HT-29 (cell line): ENCODE measurements at regions not wholly inside any gene's neighbourhood (a gene's known extent, or its start where the extent isn't known, plus 50 kb on each side); places are given as distances from the start of the nearest gene placed in this dataset.

Source experiments
- DNase-seq: peaks from one replicate; pipeline ENCODE4 v3.0.0-alpha.2; 2015; ENCODE audit warnings: low spot score

DNA sequence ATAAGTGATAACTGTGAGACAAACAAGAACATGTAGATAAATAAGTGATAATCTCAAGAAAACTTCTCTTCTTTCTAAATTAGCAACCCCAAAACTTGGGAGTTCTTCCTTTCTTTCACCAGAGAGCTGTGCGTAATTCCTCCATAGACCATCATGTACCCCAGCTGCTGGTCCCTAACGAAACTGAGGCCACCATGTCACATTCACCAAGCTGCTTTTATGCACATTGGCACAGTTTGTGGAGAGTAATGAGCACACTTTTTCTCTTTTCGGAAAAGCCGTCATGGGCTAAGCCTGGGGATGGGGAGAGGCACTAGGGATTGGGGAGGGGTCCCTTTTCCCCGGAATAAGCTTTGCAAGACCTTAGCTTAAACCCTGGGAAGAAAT, 561.4 kb downstream of the BNC2 start:
- no peak for DNase-seq

DNA sequence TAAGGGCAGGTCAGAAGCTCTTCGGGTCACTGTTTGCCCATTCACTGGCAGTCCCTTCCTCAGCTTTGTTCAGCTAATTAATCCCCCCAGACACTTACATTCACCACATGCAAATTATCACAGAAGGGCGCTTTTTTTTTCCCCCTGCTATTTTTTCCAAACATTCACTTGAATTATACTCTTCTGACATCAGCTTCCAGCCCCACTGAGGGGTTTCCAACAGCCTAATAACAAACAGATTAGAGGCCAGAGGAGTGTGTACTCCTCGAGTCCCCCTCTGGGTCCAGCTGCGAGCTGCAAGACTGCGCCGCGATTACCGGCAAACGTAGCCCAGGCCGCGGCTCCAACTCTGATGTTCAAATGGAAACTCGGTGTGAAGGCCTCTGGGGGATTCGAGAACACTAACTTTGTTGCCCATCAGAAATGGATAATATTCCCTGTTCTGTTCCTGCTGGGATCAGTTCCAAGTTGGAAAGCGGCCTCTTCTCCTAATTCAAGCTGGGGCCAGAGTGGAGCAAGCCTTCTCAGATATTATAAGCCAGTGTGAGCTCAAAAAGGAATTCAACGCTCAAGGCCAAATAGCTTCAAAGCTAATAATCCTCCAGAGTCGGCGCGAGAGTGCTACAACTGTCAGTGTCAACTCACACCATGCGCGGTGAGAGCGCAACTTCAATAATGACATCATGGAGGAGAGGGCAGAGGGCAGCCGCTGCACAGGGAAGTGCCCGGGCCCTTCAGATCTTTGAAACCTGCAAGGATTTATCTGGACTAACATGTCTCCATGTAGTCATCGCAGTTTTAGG, 560.8 kb downstream of the BNC2 start:
- DNase-seq: no peak

DNA sequence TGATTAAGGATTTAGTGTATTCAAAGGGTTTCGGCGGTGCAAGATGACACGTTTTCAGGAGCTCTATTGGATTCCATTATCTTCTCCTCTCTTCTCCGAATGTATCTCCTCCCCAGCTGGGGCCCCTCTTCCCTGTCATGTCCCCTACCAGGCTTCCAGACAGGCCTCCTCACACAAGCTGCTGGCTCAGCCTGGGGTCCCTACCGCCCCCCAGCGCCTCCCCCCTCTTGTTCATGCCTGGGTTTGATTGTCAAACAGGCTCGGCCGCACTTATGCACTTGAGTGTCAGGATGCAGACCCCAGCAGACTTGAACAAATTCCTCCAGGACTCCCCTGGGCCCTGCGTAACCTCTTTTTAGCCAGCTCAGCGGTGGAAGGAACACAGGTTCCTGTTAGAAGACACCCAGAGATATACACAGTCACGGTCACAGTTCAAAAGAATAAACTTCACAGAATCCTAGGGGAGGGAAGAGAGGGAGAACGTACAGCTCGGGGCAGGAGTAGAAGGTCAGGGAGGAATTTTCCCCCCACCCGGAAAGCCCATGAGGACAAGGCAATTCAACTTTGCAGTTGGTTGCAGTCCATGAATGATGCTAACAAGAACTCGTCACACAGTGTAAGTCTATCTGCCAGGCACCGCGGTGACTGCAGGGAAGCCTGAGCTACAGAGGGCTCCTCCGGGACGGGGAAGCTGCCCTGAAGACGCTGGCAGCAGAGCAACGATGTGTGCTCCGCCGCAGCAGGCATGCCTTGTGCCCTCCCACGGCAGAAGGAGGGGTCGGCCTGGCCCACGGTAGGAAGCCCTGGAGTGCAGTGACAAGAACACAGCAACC, 560.0 kb downstream of the BNC2 start:
- DNase-seq: no peak

DNA sequence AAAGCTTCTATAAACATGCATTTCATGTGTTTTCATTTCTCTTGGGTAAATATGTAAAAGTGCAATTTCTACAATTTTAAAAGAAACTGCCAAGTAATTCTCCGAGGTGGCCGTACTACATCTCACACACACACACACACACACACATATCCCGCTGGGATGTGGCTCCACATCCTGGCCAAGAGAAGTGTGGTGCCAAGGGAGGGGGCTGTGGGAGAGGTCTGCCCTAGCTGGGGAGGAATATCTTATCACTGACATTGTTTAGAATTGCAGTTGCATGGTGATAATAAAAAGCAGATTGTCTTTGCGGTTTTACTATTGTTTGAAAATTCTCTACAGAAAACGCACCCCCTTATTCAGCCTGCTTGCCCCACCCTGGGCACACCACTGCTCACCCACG, 558.4 kb downstream of the BNC2 start:
- no peak for DNase-seq

DNA sequence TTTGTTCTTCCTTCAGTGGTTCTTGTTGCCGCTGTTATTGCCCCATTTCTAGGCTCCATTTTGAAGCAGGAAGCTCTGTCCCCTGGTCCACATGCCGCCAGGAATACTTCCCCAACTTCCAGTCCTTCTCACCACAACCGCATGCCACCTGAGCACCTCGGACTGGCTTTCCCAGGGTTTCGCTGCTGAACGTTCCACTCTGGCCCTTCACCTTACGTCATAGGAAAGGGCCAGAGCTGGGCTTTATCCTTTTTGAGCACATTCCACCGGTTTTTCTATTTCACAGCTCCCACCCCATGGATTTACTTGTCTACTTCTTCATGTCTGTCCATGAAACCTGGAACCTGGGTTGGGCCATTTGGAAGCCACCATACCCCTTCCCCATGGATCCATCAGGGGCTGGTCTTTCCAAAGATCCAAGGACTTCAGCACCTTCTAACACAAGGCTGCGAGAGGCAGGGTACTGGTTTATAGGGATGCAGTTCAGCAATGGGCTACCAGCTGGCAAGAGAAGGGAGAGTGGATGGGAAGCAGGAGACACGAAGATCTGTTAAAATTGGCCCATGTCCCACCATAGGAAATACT, 557.4 kb downstream of the BNC2 start:
- no peak for DNase-seq

DNA sequence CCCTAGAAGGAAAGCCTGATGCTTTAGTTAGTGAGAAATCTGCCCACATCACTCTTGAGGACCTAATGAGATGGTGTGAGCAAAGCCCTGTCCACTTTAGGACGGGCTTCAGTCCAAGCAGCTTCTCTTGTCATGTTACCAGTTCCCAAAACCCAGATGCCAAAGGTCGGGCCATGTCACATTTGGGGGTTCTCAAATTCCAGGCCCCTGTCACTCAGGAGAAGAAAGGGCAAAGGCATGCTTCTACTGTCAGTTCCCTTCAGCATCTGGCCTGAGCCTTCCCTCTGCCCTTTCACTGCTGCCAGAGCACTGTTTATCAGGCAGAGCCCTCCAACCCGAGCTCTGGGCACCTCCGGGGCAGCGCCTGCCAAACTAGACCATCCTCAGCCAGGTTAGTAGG, 556.0 kb downstream of the BNC2 start:
- no peak for DNase-seq

DNA sequence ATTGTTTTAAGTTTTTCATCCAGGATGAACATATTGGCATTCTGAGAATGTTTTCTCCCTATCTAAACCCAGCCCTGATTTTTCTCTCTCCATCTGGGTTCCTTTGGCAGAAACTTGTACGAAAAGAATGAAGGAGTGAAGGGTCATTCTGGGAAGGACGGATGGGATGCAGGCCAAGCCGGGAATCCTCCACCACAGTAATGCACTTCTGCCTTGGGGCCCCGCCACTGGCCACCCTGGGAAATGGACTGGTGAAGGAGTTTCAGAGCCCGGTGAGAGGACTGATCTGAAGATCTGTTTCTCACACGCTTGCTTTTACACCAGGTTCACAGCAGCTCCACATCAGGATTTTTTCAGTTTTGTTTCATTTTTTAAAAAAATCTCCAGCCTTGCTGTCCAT, 554.8 kb downstream of the BNC2 start:
- no peak for DNase-seq

DNA sequence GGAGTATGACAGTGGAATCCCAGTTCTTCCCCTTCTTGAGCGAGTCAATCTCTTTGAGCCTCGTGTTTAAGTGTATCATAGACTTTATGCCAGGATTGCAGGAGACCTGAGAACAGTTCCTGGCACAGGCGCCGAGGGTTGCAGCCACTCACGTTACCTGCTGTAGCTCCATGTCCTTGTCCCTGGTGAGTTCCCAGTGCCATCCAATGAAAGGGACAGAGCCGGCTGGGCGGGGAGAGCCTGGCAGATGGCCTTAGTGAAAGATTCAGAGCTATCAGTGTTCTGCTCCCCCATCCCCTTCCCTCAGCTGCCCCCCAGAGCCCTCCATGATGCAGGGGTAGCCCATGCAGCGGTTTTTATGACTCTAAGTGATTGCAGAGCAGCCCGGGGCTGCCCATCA, 554.0 kb downstream of the BNC2 start:
- no peak for DNase-seq

DNA sequence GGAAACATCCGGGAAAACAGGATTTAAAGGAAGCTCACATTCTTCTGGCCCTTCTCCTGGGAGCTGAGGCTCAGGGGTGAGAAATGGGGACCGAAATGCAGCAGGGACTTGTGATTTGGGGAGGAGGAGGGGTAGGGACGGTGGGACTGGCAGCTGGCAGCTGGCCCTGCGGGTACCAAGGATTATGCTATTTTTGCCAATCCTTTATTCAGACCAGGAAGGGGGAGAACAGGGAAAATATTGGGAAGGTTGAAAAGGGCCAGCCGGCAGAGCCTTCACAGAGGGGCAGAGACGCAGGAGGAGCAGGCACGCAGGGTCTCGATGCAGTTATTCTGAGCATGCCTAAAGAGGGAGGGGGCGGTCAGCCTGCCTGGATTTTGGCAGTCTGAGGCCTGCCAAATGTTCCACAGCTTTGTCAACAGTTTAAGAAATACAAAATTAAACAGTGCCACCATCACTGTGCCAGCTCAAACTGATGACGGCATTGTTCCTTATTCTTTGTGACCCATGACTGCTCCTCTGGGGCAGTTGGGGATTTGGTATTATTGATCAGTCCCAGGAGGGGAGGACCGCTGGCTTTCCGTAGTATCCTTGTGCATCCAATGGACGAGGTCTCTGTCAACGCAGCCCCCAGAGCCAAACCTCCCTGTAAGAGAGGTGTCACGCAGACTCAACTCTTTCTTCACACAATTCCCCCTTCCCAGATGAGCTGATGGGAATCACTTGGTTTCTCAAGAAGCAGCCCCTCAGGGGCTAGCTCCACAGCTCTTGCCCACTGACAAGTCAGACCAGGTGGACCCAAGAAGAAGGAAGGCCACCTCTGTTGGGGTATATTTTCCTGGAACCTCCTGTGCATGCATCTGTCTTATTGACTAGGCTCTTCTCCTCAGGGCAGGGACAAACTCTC, 553.3 kb downstream of the BNC2 start:
- no peak for DNase-seq

DNA sequence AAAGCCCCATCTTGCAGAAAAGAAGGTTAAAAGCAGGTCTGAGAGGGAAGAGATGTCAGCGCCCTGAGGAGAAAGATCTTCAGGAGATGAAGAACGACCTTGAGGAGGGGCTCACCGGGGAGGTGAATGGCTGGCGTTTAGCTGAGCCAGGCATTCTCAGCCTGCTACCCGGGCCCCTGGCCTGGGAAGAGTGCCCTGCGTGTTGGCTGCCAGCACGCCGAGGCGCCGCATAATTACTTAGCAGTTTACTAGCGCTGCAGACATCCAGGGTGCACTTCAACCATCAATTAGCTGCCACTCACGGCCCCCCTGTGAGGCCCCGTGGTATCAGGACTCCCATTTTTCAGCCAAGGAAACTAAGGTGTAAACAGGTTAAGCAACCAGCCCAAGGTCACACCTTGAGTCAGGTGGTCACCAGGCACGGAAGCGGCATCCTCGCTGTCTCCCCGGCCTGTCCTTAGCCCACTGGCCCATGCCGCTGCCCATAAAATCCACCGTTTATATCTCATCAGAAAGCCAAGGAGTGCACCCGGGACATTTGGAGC, 551.9 kb downstream of the BNC2 start:
- no peak for DNase-seq

DNA sequence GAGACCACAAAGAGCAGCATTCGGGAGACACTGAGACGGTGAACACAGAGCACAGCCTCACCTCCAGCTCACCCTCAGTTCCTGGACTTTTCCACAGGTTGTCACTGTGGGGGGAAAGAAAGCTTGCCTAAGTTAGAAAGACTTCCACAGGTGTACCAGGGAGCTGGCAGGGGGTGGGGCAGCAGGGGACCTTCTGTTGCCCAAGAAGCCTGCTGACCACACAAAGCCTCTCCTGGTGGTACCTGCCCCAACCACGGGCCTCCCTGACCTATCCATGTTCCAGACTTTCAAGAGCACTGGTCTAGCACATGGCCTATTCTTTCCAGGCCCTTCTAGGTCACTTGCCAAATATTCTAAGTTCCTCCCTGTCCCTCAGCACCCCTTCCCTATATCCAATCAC, 550.8 kb downstream of the BNC2 start:
- no peak for DNase-seq

DNA sequence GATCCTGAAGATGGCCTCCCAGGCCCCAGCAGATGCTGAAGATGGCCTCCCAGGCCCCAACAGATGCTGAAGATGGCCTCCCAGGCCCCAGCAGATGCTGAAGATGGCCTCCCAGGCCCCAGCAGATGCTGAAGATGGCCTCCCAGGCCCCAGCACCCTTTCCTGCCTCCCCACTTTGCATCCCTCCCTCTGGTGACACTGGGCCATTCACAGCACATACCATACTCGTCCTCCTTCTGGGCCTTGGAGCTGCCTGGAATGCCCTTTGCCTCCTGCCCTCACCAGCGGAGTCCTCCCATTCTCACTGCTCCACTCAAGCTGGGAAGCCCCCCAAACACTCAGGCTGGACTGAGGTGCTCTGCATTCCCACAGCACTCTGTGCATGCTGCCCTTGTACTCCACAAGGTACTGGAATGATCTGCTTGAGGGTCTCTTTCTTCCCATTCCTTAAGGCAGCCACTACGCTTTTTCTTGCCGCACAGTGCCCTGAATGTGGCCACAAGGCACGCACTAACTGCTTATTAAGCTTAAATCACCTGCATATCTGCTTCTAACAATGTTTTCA, 550.0 kb downstream of the BNC2 start:
- no peak for DNase-seq

DNA sequence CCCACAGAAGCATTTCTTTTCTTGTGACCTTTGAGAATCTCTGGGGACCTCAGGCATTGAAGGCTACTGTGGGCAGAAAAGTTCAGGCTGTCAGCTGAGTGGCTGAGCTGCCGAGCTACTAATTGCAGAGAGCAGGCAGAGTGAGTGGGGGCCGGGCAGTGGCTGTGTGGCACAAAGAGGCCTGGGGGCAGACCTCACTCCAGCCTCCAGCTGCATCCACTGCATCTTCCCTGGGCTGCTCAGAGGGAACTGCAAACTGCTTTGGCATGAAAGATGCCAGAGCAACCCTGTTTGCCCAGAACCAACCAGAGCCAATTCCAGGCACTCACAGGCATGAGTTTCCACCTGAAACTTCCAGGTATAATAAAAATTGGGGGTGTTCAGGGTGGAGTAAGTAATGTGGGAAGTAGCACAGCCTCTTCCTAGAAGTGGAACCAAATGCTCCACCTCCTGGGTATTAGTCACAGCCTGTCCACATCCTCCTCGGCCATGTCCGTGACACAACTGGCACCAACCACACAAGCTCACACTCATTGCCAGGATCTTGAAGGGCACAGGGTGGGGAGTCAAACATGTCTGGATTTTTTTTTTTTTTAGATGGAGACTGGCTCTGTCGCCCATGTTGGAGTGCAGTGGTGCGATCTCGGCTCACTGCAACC, 548.9 kb downstream of the BNC2 start:
- no peak for DNase-seq

DNA sequence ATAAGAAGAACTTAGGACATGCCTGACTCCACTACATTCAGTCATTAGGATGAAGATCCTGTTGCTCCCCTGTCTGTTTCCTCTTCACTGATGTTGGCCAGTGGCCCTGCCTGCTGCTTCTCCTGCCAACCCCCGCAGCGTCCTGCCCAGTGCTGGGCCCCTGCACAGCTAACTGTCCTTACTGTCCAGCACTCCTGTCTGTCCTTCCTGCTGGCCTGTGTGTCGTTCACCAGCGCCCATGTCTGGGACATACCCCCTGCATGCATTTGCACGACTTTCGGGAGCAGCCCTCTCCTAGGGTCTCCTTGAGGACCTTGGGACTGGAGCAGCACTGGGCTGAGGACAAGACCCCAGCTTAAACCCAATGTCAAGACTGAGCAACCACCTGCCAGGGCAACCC, 547.6 kb downstream of the BNC2 start:
- no peak for DNase-seq

DNA sequence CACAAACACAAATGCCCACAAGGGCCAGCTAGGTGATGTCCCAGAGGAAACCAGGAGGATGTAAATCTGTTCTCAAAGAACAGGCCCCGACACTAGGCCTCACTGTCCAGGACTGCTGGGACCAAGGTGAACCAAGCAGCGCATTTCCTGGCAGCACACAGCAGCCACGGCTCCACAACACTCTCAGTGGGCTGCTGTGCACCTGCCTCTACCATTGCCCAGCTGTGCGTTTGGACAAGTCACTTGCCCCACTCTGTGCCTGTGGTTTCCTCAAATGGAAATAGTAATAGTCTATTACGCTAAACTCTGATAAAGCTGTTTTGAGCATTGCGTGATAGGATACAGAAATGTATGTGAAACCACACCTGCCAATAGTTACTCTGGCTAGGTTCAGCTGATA, 544.5 kb downstream of the BNC2 start:
- no peak for DNase-seq

DNA sequence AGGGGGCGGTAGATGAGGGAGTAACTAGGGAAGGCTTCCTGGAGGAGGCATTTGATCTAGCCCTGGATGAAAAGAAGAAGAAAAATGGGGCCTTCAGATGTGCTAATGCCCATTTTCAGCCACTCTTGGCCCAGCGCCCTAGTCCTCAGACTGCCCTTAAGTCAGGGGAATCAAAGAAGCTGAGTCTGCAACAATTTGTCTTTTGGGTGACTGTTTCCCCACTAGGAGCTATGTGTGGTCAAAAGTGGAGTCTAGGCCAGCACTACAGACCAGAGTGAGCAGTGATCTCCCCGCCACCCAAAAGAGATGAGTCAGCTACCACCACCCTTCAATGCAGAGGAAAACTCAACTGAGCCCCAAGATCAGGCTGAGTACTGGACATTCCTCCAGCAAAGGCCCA, 542.1 kb downstream of the BNC2 start:
- no peak for DNase-seq

DNA sequence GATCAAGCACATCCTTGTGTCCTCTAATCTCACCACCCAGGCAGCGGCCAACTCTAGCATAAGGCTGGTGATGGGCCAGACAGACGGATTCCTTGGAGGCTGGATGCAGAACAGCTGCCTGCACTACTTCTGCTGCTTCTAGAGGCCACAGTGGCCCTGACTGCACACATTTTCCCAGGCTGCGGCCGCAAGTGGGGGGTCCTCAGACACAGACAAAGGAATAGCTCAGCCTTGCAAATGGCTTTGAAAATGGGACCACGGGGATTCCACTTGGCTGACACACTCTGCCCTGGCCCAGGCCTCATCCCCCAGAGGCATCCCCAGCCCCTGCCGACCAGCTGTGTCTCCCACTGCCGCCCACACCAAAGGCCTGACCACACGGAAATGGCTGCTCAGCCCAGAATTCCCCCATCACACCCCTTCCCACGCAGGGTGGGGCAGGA, 540.8 kb downstream of the BNC2 start:
- DNase-seq: no peak

DNA sequence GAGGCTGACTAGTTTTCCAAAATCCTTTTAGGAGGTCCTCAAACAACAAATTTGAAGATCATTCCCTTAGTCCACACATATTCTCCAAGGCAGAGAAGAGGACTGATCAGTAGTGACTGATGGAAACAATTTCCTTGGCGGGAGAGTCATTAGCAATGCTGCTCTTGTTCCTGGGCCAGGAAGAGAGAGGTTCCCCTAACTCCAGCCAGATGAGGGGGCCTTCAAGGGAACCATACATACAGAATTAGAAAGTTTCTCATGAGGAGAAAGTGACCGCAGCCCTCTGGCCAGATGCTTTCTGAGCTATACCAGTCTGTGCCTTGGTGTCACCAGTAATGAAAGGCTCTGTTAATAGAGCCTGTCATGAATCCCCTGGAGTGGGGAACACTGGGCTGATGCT, 539.4 kb downstream of the BNC2 start:
- DNase-seq: no peak

DNA sequence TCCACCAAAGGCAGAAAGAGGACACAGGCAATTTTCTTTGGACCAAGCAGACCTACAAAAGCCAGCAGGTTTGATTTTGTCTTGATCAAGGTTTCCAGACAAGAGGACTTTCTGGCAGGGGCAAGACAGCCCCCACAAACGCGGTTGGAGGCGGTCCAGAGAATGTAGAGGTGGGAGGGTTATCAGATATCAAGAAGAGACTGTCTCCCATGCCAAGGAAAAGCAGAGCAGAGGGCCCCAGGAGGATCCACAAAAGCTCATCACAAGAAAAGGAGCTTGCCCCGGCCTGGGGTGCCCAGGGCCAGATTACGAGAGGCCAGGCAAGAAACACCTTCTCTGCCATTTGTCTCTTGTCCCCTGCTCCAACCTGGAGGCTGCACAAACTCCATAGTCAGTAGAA, 538.9 kb downstream of the BNC2 start:
- no peak for DNase-seq

DNA sequence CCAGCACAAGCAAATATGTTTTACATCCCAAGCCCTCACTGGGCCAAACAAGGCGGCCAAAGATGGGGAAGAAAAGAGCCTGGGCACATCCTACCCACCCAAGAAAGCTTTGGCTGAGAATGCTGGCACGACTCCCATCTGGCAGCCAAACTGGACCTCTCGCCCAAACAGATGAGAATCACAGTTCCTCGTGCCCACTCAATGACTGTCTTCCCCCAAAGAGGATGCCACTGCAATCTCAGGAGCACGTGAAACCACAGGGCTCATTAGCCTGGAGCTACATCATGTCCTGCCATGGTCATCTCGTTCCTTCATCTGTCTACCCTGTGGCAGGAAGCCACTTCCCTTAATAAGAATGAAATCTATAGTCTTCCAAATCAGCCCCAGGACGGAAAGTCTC, 536.8 kb downstream of the BNC2 start:
- no peak for DNase-seq
